GM21360 (cell line): ENCODE measurements at regions not wholly inside any gene's neighbourhood (a gene's known extent, or its start where the extent isn't known, plus 50 kb on each side); places are given as distances from the start of the nearest gene placed in this dataset.
"Not testable (repeated sequence)": the region's sequence is repeated elsewhere in the genome, so short reads cannot be mapped to it uniquely, and the experiment has no call there.

Source experiments
- ATAC-seq: cut with Tn5 transposase; IDR thresholded peaks from one replicate; pipeline ENCODE4 v1.9.1; 2021; ENCODE audit warnings: mild to moderate bottlenecking, moderate library complexity; ENCODE audit not compliant: unreplicated experiment

GRCh38 chr3:82423268-82424030, 662.0 kb upstream of the GBE1 start:
- no peak for ATAC-seq

GRCh38 chr3:82416830-82417229, 655.4 kb upstream of the GBE1 start:
- ATAC-seq = no peak

- no peak for ATAC-seq
These were observed 654.9 kb upstream of the GBE1 start for GRCh38 chr3:82416349-82416748.

- no peak for ATAC-seq
These were observed 651.7 kb upstream of the GBE1 start for GRCh38 chr3:82413171-82413570.

GRCh38 chr3:82410366-82410765, 648.9 kb upstream of the GBE1 start:
- no peak for ATAC-seq

GRCh38 chr3:82409842-82410241, 648.4 kb upstream of the GBE1 start:
- ATAC-seq = no peak

- no peak for ATAC-seq
These were observed 630.8 kb upstream of the GBE1 start for GRCh38 chr3:82392203-82392775.

GRCh38 chr3:82390868-82391267, 629.4 kb upstream of the GBE1 start:
- ATAC-seq = no peak

- ATAC-seq = no peak
These were observed 625.2 kb upstream of the GBE1 start for GRCh38 chr3:82386647-82387046.

- ATAC-seq = no peak
These were observed 622.7 kb upstream of the GBE1 start for GRCh38 chr3:82384181-82384580.

- ATAC-seq = no peak
These were observed 621.4 kb upstream of the GBE1 start for GRCh38 chr3:82382831-82383230.

- ATAC-seq = no peak
These were observed 616.9 kb upstream of the GBE1 start for GRCh38 chr3:82378392-82378791.

- no peak for ATAC-seq
These were observed 615.4 kb upstream of the GBE1 start for GRCh38 chr3:82376883-82377282.

- ATAC-seq = not testable (repeated sequence)
These were observed 612.4 kb upstream of the GBE1 start for GRCh38 chr3:82373833-82374232.

- ATAC-seq = no peak
These were observed 603.4 kb upstream of the GBE1 start for GRCh38 chr3:82364827-82365226.

- no peak for ATAC-seq
These were observed 601.7 kb upstream of the GBE1 start for GRCh38 chr3:82363131-82363530.

- ATAC-seq = no peak
These were observed 593.8 kb upstream of the GBE1 start for GRCh38 chr3:82355228-82355627.

- no peak for ATAC-seq
These were observed 592.8 kb upstream of the GBE1 start for GRCh38 chr3:82354228-82354627.

GRCh38 chr3:82353306-82354171, 592.1 kb upstream of the GBE1 start:
- no peak for ATAC-seq

- no peak for ATAC-seq
These were observed 586.1 kb upstream of the GBE1 start for GRCh38 chr3:82347585-82347984.

GRCh38 chr3:82342521-82342920, 581.1 kb upstream of the GBE1 start:
- ATAC-seq = no peak

GRCh38 chr3:82329300-82329699, 567.9 kb upstream of the GBE1 start:
- ATAC-seq = no peak
